GM19372 (cell line): ENCODE measurements at regions not wholly inside any gene's neighbourhood (a gene's known extent, or its start where the extent isn't known, plus 50 kb on each side); places are given as distances from the start of the nearest gene placed in this dataset.

Experiments
- ATAC-seq: cut with Tn5 transposase; IDR thresholded peaks from one replicate; pipeline ENCODE4 v1.9.1; 2021; ENCODE audit warnings: mild to moderate bottlenecking, low read depth, moderate library complexity; ENCODE audit not compliant: unreplicated experiment

GRCh38 chr13:74825152-74825937, 656.6 kb downstream of the TBC1D4 start:
- no peak for ATAC-seq

DNA sequence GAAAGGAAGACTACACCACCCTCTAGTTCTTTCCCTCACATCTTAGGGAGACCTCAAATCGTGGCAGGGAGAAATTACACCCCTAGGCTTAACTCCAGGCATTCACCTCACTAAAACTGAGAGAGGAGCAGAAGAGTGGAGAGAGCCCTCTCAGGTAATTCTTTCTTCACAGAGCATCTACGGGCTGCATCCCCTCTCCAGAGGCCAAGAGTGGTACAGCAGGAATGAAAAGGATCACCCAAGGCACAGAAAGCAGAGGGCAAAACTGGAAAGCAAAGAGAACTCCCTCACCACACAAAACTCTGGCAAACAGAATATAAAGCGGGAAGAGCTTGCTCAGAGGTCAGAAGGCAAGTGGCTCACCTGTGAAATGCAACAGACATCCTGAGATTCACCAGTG, 661.2 kb downstream of the TBC1D4 start:
- ATAC-seq: no peak

DNA sequence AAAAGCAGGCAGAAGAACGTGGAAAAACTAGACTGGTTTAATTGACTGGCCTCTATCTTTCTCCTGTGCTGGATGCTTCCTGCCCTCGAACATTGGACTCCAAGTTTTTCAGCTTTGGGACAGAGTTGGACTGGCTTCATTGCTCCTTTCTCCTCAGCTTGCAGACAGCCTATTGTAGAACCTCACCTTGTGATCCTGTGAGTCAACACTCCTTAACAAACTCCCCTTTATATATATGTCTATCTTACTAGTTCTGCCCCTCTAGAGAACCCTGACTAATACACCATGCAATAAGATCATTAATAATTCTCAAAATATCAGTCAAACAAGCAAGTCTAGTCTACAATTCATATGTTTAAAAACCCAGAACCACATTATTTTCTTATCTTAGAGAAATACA, 662.4 kb downstream of the TBC1D4 start:
- ATAC-seq: no peak

GRCh38 chr13:74816737-74817136, 665.2 kb downstream of the TBC1D4 start:
- ATAC-seq: no peak

DNA sequence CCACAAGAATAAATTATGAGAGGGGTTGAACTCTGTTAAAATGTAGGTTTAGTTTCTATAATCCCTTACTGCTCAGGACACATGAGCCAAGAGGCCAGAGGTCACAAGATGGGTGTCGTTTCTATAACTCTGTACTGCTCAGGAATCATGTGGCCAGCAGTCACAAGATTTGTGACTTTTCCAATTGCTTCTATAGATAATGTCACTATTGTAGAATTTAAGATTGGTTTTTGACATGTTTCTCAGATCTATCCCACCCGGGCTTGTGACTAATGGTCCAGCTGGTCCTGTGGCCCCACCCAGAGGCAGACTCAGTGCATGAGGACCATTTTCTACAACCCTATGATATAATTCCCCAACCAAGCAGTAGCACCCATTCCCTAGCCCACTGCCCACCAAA, 662.0 kb upstream of the KLF12 start:
- ATAC-seq: no peak

- ATAC-seq: no peak
Measured at GRCh38 chr13:74795526-74795925, 661.3 kb upstream of the KLF12 start.

GRCh38 chr13:74794582-74794981, 660.4 kb upstream of the KLF12 start:
- no peak for ATAC-seq

DNA sequence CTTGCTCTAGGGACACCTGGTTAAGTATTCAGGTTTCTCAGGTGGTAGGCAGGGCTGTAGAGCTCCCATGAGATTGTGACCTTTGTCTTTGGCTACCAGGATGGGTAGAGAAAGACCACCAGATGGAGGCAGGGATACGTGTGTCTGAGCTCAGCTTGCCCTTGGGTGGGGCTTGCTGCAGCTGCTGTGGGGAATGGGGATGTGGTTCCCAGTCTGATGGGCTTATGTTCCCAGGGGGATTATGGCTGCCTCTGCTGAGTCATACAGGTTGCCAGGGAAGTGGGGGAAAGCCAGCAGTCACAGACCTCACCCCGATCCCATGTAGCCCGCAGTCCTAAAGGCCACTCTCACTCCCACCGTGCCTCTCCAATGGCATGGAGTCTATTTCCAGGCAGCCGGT, 659.9 kb upstream of the KLF12 start:
- ATAC-seq: no peak

- no peak for ATAC-seq
Measured at GRCh38 chr13:74784959-74785358, 650.8 kb upstream of the KLF12 start.

DNA sequence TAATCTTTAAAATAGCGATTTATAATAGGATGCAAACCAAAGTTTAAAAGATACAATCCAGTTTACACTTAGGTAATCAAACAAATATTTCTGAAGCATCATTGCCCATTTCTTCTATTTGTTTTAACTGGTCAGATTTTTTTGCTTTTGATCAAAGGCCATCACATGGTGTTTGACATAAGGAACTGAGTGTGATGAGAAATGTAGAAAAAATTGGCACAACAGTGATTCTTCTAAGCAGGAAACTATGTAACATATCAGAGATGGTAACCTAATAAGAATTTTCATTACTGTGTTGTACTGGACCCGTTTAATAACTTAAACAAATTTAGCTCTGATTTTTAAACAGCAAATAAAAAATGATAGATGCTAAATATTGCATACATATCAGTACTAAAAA, 644.7 kb upstream of the KLF12 start:
- no peak for ATAC-seq

GRCh38 chr13:74778087-74778486, 643.9 kb upstream of the KLF12 start:
- no peak for ATAC-seq

DNA sequence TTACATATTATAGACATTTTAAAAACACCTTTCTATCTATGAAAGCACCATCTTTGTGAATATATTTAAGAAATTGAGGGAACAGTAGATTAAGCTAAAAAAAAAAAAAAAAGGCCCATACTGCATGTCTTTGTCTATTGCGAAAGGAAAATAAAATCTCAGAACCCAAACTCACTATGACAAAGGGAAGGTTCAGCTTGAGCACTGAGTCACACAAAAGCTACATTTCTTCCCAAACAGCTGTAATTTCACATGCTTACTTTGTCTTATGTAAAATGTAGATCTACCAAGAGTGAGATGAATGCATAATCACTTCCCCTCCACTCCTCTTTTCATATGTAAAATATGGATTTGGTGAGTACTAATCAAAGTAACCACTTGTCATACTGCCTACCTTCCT, 640.1 kb upstream of the KLF12 start:
- no peak for ATAC-seq

GRCh38 chr13:74773248-74773647, 639.0 kb upstream of the KLF12 start:
- ATAC-seq: no peak

DNA sequence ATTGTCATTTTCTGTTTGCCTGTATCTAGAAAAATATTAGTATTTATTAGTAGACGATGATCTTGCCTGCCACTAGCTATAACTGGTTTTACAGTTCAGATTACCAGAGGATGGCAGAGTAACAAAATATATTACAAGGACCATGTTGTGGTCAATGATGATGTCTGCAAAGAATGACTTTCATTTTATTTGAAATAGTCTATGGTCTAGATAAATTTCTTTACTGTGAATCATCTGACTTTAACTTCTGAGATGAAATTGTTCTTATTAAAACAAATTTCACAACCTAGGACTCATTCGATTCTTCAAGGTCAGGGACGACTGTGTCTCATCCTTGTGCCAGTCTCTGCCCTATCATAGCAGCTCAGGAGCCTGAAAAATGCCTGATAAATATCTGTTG, 637.8 kb upstream of the KLF12 start:
- no peak for ATAC-seq

- ATAC-seq: no peak
Measured at GRCh38 chr13:74770361-74770760, 636.2 kb upstream of the KLF12 start.

GRCh38 chr13:74769333-74769732, 635.1 kb upstream of the KLF12 start:
- ATAC-seq: no peak

DNA sequence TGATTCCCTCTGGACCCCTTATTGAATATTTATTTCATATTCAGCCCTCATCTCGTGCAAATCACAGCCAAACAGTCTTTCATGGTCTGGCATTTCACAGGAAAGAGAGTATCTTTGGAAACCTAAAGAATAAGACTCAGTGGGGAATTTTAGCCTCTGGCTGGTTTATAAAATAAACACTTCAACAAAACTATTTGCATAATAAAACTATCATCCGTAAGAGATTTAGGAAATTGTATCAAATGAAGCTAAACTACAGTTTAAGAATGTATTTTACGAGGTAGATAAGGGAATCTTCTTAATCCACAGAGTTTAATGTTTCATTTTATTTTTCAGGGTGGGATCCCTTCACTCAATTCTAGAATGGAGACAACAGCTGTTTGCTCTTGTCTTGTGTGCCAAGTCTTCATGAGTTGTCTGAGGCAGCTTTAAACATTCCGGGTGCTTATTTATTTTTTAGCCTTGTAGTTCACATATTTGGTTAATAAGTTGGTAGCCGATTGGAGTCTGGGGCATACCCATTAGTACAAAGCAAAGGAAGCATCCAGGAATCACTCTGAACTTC, 634.4 kb upstream of the KLF12 start:
- no peak for ATAC-seq

GRCh38 chr13:74767050-74767449, 632.8 kb upstream of the KLF12 start:
- ATAC-seq: no peak

- ATAC-seq: no peak
Measured at GRCh38 chr13:74765955-74766354, 631.8 kb upstream of the KLF12 start.

- no peak for ATAC-seq
Measured at GRCh38 chr13:74761801-74762757, 627.9 kb upstream of the KLF12 start.

GRCh38 chr13:74758188-74758587, 624.0 kb upstream of the KLF12 start:
- ATAC-seq: no peak
